Neural cell (in vitro differentiated cells): ENCODE measurements at regions not wholly inside any gene's neighbourhood (a gene's known extent, or its start where the extent isn't known, plus 50 kb on each side); places are given as distances from the start of the nearest gene placed in this dataset.

Experiments used
- H2AFZ ChIP-seq: fragments of 200-600, 300-800 bp; sonication (generic), shearing (Covaris generic); 2 replicates; pipeline ENCODE4 v1.6.0; 2014; ENCODE audit warnings: low read depth, mild to moderate bottlenecking, antibody characterized with exemption, low read length, moderate library complexity
- H3F3A ChIP-seq: fragments of 200-600 bp; shearing (Covaris generic); 2 replicates; pipeline ENCODE4 v1.6.1; 2016; ENCODE audit warnings: mild to moderate bottlenecking, moderate library complexity, mixed read lengths, antibody characterized with exemption, low read length; ENCODE audit not compliant: insufficient read depth, poor library complexity, severe bottlenecking
- H3K27ac ChIP-seq: fragments of 200-600, 300-800 bp; sonication (generic), shearing (Covaris generic); 2 replicates; pipeline ENCODE4 v1.5.1; 2014; ENCODE audit warnings: mild to moderate bottlenecking, low read length, moderate library complexity
- H3K27me3 ChIP-seq: fragments of 300-800, 200-600 bp; sonication (generic), shearing (Covaris generic); 2 replicates; pipeline ENCODE4 v1.6.0; 2014; ENCODE audit warnings: mild to moderate bottlenecking, low read depth, low read length, moderate library complexity; ENCODE audit not compliant: insufficient read depth
- H3K36me3 ChIP-seq: fragments of 300-800, 200-600 bp; sonication (generic), shearing (Covaris generic); 2 replicates; pipeline ENCODE4 v1.5.1; 2014; ENCODE audit warnings: mild to moderate bottlenecking, antibody characterized with exemption, low read length, moderate library complexity; ENCODE audit not compliant: insufficient read depth
- H3K4me2 ChIP-seq: fragments of 300-800, 200-600 bp; sonication (generic), shearing (Covaris generic); 2 replicates; pipeline ENCODE4 v1.6.0; 2014; ENCODE audit warnings: mild to moderate bottlenecking, low read length
- H3K4me3 ChIP-seq: fragments of 300-800, 200-600 bp; sonication (generic), shearing (Covaris generic); 2 replicates; pipeline ENCODE4 v1.5.1; 2014; ENCODE audit warnings: mild to moderate bottlenecking, low read length, moderate library complexity
- H3K79me2 ChIP-seq: fragments of 200-600 bp; shearing (Covaris generic); replicated peaks from 2 replicates; pipeline ENCODE4 v1.6.0; 2014; ENCODE audit warnings: mild to moderate bottlenecking, low read length, moderate library complexity; ENCODE audit not compliant: insufficient read depth
- H3K9ac ChIP-seq: fragments of 300-800, 200-600 bp; sonication (generic), shearing (Covaris generic); 2 replicates; pipeline ENCODE4 v1.6.1; 2016; ENCODE audit warnings: mild to moderate bottlenecking, low read length, mixed read lengths
- H3K9me2 ChIP-seq: fragments of 200-600 bp; shearing (Covaris generic); 2 replicates; pipeline ENCODE4 v1.6.1; 2016; ENCODE audit warnings: mild to moderate bottlenecking, low read length, mixed read lengths; ENCODE audit not compliant: insufficient read depth
- H3K9me3 ChIP-seq: fragments of 200-600, 300-800 bp; sonication (generic), shearing (Covaris generic); 2 replicates; pipeline ENCODE4 v1.6.1; 2016; ENCODE audit warnings: mild to moderate bottlenecking, mixed run types, low read length, moderate library complexity, mixed read lengths
- H4K20me1 ChIP-seq: fragments of 200-600 bp; shearing (Covaris generic); 2 replicates; pipeline ENCODE4 v1.6.1; 2016; ENCODE audit warnings: mild to moderate bottlenecking, mixed run types; ENCODE audit not compliant: insufficient read depth
- EP300 ChIP-seq: fragments of 450-650 bp; conservative IDR thresholded peaks from 2 replicates; pipeline ENCODE4 v1.6.1; 2014; ENCODE audit warnings: antibody characterized with exemption, mild to moderate bottlenecking, moderate library complexity; ENCODE audit not compliant: poor library complexity, severe bottlenecking
- EZH2 ChIP-seq: fragments of 200-600, 300-800 bp; shearing (Covaris generic), sonication (generic); IDR thresholded peaks from 2 replicates; pipeline ENCODE4 v1.6.1; 2014; ENCODE audit warnings: antibody characterized with exemption, low read length, borderline replicate concordance, mild to moderate bottlenecking; ENCODE audit not compliant: insufficient read depth, poor library complexity, severe bottlenecking
- MXI1 ChIP-seq: fragments of 450-650 bp; conservative IDR thresholded peaks from 2 replicates; pipeline ENCODE4 v1.6.1; 2014; ENCODE audit warnings: antibody characterized with exemption, mild to moderate bottlenecking; ENCODE audit not compliant: poor library complexity, severe bottlenecking
- POLR2AphosphoS5 ChIP-seq: IDR thresholded peaks from 2 replicates; pipeline ENCODE4 v1.6.1; 2012
- RAD21 ChIP-seq: fragments of 450-650 bp; conservative IDR thresholded peaks from 2 replicates; pipeline ENCODE4 v1.6.1; 2014; ENCODE audit warnings: antibody characterized with exemption, mild to moderate bottlenecking, moderate library complexity
- SMC3 ChIP-seq: fragments of 450-650 bp; conservative IDR thresholded peaks from 2 replicates; pipeline ENCODE4 v1.6.1; 2014; ENCODE audit warnings: antibody characterized with exemption, mild to moderate bottlenecking, moderate library complexity; ENCODE audit not compliant: poor library complexity
- TAF1 ChIP-seq: IDR thresholded peaks from 2 replicates; pipeline ENCODE4 v1.6.1; 2012; ENCODE audit warnings: low read depth
- TF ChIP-seq, protein P1 (sequence below): fragments of 450-650 bp; IDR thresholded peaks from 2 replicates; pipeline ENCODE4 v1.5.1; 2014; ENCODE audit warnings: antibody characterized with exemption, mild to moderate bottlenecking, moderate library complexity; ENCODE audit not compliant: poor library complexity, severe bottlenecking
- TF ChIP-seq, protein P2 (sequence below): IDR thresholded peaks from 2 replicates; pipeline ENCODE4 v1.6.1; 2012; ENCODE audit warnings: borderline replicate concordance

DNA sequence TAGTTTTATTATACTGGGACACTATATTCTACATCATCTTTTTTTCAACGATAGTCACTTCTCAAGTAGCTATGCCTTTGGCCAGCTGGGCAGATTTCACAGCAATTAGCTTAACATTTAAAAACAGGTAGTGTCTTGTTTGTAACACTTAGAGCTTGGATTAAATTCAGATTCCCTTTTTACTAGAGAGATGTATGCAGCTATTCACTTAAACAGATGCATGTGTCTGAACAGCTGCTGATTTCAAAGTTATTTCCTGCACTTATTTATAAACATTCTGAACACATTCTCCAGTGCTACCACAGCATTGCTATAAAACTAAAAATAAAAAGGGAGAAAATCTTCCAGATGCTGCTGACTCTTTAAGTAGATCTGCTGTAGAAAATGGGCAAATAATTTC, 637.2 kb downstream of the POM121L12 start:
- H3K4me3 ChIP-seq = no peak overlapping the region
- no peak overlapping the region for H2AFZ ChIP-seq
- H4K20me1 ChIP-seq = no peaks in the 10 kb centered on the region
- no peak overlapping the region for H3K9ac ChIP-seq
- no peaks in the 10 kb centered on the region for H3K27me3 ChIP-seq
- H3F3A ChIP-seq = no peaks in the 10 kb centered on the region
- no peak overlapping the region for H3K4me2 ChIP-seq
- no peaks in the 10 kb centered on the region for H3K9me3 ChIP-seq
- H3K9me2 ChIP-seq = no peaks in the 10 kb centered on the region
- no peaks in the 10 kb centered on the region for H3K79me2 ChIP-seq
- H3K27ac ChIP-seq = no peak overlapping the region
- TF ChIP-seq POLR2AphosphoS5 = no peak
- no peak for TF ChIP-seq SMC3
- TF ChIP-seq RAD21 = no peak
- no peak for TF ChIP-seq EP300
- no peak for TF ChIP-seq MXI1
- TF ChIP-seq EZH2 = no peak
- TF ChIP-seq TAF1 = no peak
- no peaks in the 10 kb centered on the region for H3K36me3 ChIP-seq

DNA sequence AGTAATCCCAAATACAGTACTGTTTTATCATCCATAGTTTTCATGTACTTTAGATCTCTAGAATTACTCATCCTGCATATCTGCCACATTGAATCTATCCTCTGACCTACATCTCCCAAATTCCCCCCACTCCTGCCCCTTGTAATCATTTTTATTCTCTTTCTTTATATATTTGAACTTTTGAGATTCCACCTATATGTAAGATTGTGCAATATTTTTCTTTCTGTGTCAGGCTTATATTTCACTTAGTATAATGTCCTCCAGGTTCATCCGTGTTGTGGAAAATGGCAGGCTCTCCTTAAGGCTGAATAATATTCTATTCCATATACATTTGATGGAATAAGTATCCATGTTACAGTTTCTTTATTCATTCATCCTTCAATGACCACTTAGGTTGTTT, 640.4 kb downstream of the POM121L12 start:
- Histone ChIP-seq H3K27ac (no peak overlapping the region), H3K27me3 (no peaks in the 10 kb centered on the region), H3K9ac (no peak overlapping the region), H3K36me3 (no peaks in the 10 kb centered on the region), H3K9me3 (peaks cover under 1% of the 10 kb centered on the region), H3K79me2 (no peaks in the 10 kb centered on the region), H3K4me2 (no peak overlapping the region), H4K20me1 (no peaks in the 10 kb centered on the region), H3F3A (no peaks in the 10 kb centered on the region), H3K9me2 (no peaks in the 10 kb centered on the region), H3K4me3 (no peak overlapping the region), H2AFZ (no peak overlapping the region)
- no peak for TF ChIP-seq MXI1
- no peak for TF ChIP-seq SMC3
- no peak for TF ChIP-seq EZH2
- TF ChIP-seq, protein P1, sequence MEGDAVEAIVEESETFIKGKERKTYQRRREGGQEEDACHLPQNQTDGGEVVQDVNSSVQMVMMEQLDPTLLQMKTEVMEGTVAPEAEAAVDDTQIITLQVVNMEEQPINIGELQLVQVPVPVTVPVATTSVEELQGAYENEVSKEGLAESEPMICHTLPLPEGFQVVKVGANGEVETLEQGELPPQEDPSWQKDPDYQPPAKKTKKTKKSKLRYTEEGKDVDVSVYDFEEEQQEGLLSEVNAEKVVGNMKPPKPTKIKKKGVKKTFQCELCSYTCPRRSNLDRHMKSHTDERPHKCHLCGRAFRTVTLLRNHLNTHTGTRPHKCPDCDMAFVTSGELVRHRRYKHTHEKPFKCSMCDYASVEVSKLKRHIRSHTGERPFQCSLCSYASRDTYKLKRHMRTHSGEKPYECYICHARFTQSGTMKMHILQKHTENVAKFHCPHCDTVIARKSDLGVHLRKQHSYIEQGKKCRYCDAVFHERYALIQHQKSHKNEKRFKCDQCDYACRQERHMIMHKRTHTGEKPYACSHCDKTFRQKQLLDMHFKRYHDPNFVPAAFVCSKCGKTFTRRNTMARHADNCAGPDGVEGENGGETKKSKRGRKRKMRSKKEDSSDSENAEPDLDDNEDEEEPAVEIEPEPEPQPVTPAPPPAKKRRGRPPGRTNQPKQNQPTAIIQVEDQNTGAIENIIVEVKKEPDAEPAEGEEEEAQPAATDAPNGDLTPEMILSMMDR = no peak
- TF ChIP-seq, protein P2, sequence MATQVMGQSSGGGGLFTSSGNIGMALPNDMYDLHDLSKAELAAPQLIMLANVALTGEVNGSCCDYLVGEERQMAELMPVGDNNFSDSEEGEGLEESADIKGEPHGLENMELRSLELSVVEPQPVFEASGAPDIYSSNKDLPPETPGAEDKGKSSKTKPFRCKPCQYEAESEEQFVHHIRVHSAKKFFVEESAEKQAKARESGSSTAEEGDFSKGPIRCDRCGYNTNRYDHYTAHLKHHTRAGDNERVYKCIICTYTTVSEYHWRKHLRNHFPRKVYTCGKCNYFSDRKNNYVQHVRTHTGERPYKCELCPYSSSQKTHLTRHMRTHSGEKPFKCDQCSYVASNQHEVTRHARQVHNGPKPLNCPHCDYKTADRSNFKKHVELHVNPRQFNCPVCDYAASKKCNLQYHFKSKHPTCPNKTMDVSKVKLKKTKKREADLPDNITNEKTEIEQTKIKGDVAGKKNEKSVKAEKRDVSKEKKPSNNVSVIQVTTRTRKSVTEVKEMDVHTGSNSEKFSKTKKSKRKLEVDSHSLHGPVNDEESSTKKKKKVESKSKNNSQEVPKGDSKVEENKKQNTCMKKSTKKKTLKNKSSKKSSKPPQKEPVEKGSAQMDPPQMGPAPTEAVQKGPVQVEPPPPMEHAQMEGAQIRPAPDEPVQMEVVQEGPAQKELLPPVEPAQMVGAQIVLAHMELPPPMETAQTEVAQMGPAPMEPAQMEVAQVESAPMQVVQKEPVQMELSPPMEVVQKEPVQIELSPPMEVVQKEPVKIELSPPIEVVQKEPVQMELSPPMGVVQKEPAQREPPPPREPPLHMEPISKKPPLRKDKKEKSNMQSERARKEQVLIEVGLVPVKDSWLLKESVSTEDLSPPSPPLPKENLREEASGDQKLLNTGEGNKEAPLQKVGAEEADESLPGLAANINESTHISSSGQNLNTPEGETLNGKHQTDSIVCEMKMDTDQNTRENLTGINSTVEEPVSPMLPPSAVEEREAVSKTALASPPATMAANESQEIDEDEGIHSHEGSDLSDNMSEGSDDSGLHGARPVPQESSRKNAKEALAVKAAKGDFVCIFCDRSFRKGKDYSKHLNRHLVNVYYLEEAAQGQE = no peak
- TF ChIP-seq POLR2AphosphoS5 = no peak
- TF ChIP-seq TAF1 = no peak
- TF ChIP-seq EP300 = no peak
